ENCODE measurements at regions not wholly inside any gene's neighbourhood (a gene's known extent, or its start where the extent isn't known, plus 50 kb on each side); places are given as distances from the start of the nearest gene placed in this dataset.

DNA sequence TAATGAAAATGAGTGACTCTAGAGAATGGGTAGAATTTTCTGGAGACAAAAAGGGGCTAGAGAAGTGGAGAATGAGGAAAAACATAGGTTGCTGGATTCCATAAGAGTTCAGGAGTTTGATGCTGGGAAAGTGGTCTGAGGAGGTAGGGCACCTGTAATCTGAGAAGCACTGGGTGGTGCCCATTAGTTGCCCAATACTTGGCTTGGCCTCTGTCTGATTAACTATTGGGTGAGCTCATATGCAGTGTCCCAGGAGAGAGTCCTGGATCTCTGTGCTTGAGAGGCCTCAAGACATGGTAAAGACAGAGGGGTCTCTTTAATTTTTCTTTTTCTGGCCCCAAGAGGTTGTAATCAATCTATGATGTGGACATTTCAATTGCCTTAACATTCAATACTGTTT, 390.1 kb downstream of the TDRD3 start:
- intact Hi-C loops (cut with DNase I; ENCODE audit: low total_unique reads) = no loop called here
- no peaks in the 10 kb centered on the region for H3K27me3 ChIP-seq
- no peak overlapping the region for H3K4me3 ChIP-seq

DNA sequence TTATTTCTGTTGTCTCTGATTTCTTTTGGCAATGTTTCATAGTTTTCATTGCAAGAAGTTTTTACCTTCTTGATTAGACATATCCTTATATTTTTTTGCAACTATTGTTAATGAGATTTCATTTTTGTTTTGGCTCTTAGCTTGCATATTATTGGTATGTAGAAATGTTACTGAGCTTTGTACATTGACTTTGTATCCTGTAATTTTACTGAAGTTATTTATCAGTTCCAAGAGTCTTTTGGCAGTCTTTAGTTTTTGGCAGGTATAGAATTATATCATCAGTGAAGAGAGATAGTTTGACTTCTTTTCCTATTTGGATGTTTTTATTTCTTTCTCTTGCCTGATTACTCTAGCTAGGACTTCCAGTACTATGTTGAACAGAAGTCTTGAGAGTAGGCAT, 375.7 kb downstream of the TDRD3 start:
- H3K27me3 ChIP-seq = no peaks in the 10 kb centered on the region
- no peaks in the 10 kb centered on the region for H3K4me1 ChIP-seq
- TF ChIP-seq, protein P1, sequence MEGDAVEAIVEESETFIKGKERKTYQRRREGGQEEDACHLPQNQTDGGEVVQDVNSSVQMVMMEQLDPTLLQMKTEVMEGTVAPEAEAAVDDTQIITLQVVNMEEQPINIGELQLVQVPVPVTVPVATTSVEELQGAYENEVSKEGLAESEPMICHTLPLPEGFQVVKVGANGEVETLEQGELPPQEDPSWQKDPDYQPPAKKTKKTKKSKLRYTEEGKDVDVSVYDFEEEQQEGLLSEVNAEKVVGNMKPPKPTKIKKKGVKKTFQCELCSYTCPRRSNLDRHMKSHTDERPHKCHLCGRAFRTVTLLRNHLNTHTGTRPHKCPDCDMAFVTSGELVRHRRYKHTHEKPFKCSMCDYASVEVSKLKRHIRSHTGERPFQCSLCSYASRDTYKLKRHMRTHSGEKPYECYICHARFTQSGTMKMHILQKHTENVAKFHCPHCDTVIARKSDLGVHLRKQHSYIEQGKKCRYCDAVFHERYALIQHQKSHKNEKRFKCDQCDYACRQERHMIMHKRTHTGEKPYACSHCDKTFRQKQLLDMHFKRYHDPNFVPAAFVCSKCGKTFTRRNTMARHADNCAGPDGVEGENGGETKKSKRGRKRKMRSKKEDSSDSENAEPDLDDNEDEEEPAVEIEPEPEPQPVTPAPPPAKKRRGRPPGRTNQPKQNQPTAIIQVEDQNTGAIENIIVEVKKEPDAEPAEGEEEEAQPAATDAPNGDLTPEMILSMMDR (IDR thresholded peaks at IDR 0.05) = no peak
- TF ChIP-seq POLR2A (IDR thresholded peaks at IDR 0.05) = no peak
- no peak for DNase-seq
- H3K4me3 ChIP-seq = no peak overlapping the region
- intact Hi-C loops (cut with DNase I; ENCODE audit: low total_unique reads) = no loop called here
- H3K36me3 ChIP-seq = peaks cover 0 to 2% of the 10 kb centered on the region in 2 donors
- H3K9me3 ChIP-seq = no peaks in the 10 kb centered on the region
- H3K27ac ChIP-seq = no peak overlapping the region

More for the DNA sequence above, 390.1 kb downstream of the TDRD3 start:
- no peak for DNase-seq
- H3K9me3 ChIP-seq = no peaks in the 10 kb centered on the region
- TF ChIP-seq, protein P1 (IDR thresholded peaks at IDR 0.05) = no peak
- TF ChIP-seq POLR2A (IDR thresholded peaks at IDR 0.05) = no peak
- H3K4me1 ChIP-seq = peaks cover 3 to 10% of the 10 kb centered on the region in 2 donors
- H3K27ac ChIP-seq = no peak overlapping the region
- H3K36me3 ChIP-seq = no peaks in the 10 kb centered on the region

DNA sequence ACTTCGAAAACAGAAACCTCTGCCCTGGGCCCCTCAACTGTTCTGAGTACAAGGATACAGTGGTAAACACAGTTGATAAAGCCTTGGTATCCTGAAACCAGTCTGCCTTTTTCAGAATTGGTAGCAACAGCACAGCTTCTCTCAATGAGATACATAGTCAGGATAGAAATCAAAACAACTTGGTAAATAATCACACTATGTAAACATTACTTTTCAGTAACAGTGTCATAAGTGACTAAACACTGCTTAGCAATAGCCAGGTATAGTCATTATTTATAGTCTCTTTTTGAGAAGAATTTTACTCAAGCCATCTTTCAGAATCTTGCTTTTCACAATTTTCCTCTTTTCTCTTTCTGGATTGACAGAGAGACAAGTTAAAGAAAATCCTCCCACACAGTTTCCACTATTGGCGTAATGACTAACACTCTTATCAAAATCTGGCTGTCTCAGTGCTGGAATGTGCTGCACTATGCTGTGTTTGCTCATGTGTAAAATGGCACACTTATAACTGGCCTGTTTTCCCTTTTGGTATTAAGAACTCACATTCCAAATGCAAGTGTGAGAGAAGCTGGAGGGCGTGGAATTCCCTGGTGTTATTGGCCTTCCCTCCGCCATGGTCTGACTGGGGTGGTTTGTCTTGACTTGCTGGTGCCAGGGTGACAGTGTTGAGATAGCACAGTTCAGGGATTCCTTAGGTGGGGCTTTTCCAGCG, 368.8 kb downstream of the TDRD3 start:
- no peak overlapping the region for H3K27ac ChIP-seq

DNA sequence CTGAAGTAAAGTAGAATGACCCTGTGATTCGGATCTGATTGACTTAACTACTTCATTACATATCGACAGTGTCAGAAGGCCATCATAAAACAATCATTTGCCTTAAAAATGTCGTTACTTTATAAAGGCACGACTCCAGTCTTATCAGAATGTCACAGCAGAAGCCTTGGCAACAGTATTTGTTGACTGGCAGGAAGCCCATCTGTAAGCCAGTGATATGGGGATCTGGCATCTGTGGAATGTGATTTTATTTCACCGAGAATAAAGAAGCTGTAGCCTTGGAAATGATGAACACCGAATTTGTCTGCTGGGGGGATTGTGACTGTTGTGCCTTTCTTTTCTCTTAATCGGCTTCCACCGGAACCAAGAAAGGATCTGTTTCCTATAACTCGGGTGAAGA, 362.5 kb downstream of the TDRD3 start:
- Histone ChIP-seq H3K4me1 (no peaks in the 10 kb centered on the region), H3K9me3 (no peaks in the 10 kb centered on the region), H3K27me3 (no peaks in the 10 kb centered on the region), H3K36me3 (no peaks in the 10 kb centered on the region), H3K27ac (no peak overlapping the region), H3K4me3 (no peak overlapping the region)
- DNase-seq = no peak
- intact Hi-C loops (cut with DNase I; ENCODE audit: low total_unique reads) = no loop called here
- TF ChIP-seq, protein P1 (IDR thresholded peaks at IDR 0.05) = no peak
- TF ChIP-seq POLR2A (IDR thresholded peaks at IDR 0.05) = no peak

More for the DNA sequence above, 368.8 kb downstream of the TDRD3 start:
- Histone ChIP-seq H3K9me3 (no peaks in the 10 kb centered on the region), H3K4me3 (no peak overlapping the region), H3K36me3 (peaks cover 0 to 2% of the 10 kb centered on the region in 2 donors), H3K4me1 (no peaks in the 10 kb centered on the region), H3K27me3 (no peaks in the 10 kb centered on the region)
- DNase-seq = no peak
- intact Hi-C loops (cut with DNase I; ENCODE audit: low total_unique reads) = no loop called here
- TF ChIP-seq, protein P1 (IDR thresholded peaks at IDR 0.05) = no peak
- no peak for TF ChIP-seq POLR2A (IDR thresholded peaks at IDR 0.05)

DNA sequence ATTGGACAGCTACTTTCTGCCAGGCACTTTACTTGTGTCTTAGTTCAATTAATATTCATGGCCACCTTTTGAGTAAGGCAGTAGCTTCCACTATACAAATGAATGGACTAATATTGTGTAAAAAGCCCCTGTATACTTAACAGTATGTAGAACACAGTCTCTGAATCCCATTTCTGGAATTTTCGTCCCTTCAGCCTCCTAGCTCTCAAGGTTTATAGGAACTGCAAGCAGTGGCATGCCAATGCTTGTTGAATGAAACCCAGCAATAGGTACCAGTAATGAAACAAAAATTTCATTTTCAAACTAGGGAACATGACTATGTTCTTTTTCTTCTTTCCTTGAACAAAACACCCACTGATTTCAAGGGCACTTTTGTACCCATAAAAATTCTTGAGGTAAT, 361.6 kb downstream of the TDRD3 start:
- Histone ChIP-seq H3K4me3 (no peak overlapping the region), H3K27ac (no peak overlapping the region), H3K36me3 (no peaks in the 10 kb centered on the region), H3K9me3 (no peaks in the 10 kb centered on the region), H3K4me1 (no peaks in the 10 kb centered on the region), H3K27me3 (no peaks in the 10 kb centered on the region)
- DNase-seq = no peak
- intact Hi-C loops (cut with DNase I; ENCODE audit: low total_unique reads) = no loop called here
- no peak for TF ChIP-seq POLR2A (IDR thresholded peaks at IDR 0.05)
- TF ChIP-seq, protein P1 (IDR thresholded peaks at IDR 0.05) = no peak
